H9 (cell line): ENCODE measurements at regions not wholly inside any gene's neighbourhood (a gene's known extent, or its start where the extent isn't known, plus 50 kb on each side); places are given as distances from the start of the nearest gene placed in this dataset.

ENCODE experiments used
- DNase-seq: peaks from one replicate; pipeline ENCODE4 v3.0.0-alpha.2; 2017
- H2AFZ ChIP-seq: one replicate; pipeline ENCODE4 v1.6.1; 2013; ENCODE audit warnings: mild to moderate bottlenecking, low read length, control low read depth, moderate library complexity
- H2AK5ac ChIP-seq: 2 replicates; pipeline ENCODE4 v1.6.1; 2013; ENCODE audit warnings: low read length, control low read depth, mixed read lengths; ENCODE audit not compliant: insufficient read length
- H2BK120ac ChIP-seq: one replicate; pipeline ENCODE4 v1.6.1; 2013; ENCODE audit warnings: low read depth, mild to moderate bottlenecking, low read length, control low read depth, inconsistent platforms; ENCODE audit not compliant: poor library complexity, severe bottlenecking
- H2BK12ac ChIP-seq: 2 replicates; pipeline ENCODE4 v1.6.1; 2013; ENCODE audit warnings: low read length, control low read depth, mixed read lengths, low read depth; ENCODE audit not compliant: insufficient read length
- H2BK15ac ChIP-seq: 2 replicates; pipeline ENCODE4 v1.6.1; 2013; ENCODE audit warnings: low read depth, low read length, control low read depth
- H2BK20ac ChIP-seq: one replicate; pipeline ENCODE4 v1.6.1; 2013; ENCODE audit warnings: low read depth, mild to moderate bottlenecking, low read length, control low read depth, inconsistent platforms; ENCODE audit not compliant: poor library complexity, severe bottlenecking
- H2BK5ac ChIP-seq: 2 replicates; pipeline ENCODE4 v1.6.1; 2013; ENCODE audit warnings: low read length, control low read depth, mixed read lengths; ENCODE audit not compliant: insufficient read length
- H3K14ac ChIP-seq: 2 replicates; pipeline ENCODE4 v1.6.1; 2013; ENCODE audit warnings: low read length, control low read depth; ENCODE audit not compliant: insufficient read depth
- H3K18ac ChIP-seq: 2 replicates; pipeline ENCODE4 v1.6.1; 2013; ENCODE audit warnings: low read depth, mild to moderate bottlenecking, mixed read lengths, low read length, control low read depth; ENCODE audit not compliant: insufficient read length
- H3K23ac ChIP-seq: 2 replicates; pipeline ENCODE4 v1.6.1; 2013; ENCODE audit warnings: low read length, control low read depth, mixed read lengths, low read depth; ENCODE audit not compliant: insufficient read length
- H3K23me2 ChIP-seq: 2 replicates; pipeline ENCODE4 v1.6.1; 2013; ENCODE audit warnings: low read depth, mild to moderate bottlenecking, mixed read lengths, low read length, control low read depth; ENCODE audit not compliant: insufficient read length, poor library complexity, severe bottlenecking
- H3K27ac ChIP-seq: 2 replicates; pipeline ENCODE4 v1.5.1; 2013; ENCODE audit warnings: low read length, control low read depth, mixed read lengths, low read depth; ENCODE audit not compliant: insufficient read length
- H3K27me3 ChIP-seq: 2 replicates; pipeline ENCODE4 v1.6.1; 2013; ENCODE audit warnings: low read length, control low read depth, inconsistent platforms; ENCODE audit not compliant: insufficient read depth
- H3K4ac ChIP-seq: 2 replicates; pipeline ENCODE4 v1.6.1; 2013; ENCODE audit warnings: low read depth, mild to moderate bottlenecking, control low read depth, inconsistent platforms, low read length, moderate library complexity
- H3K4me1 ChIP-seq: 2 replicates; pipeline ENCODE4 v1.6.1; 2013; ENCODE audit warnings: low read length, control low read depth, inconsistent platforms; ENCODE audit not compliant: insufficient read depth
- H3K4me2 ChIP-seq: 2 replicates; pipeline ENCODE4 v1.6.1; 2013; ENCODE audit warnings: low read length, control low read depth, mixed read lengths; ENCODE audit not compliant: insufficient read length, insufficient read depth
- H3K56ac ChIP-seq: 2 replicates; pipeline ENCODE4 v1.6.1; 2013; ENCODE audit warnings: low read depth, mild to moderate bottlenecking, mixed read lengths, low read length, control low read depth; ENCODE audit not compliant: insufficient read length
- H3K79me1 ChIP-seq: 2 replicates; pipeline ENCODE4 v1.6.1; 2013; ENCODE audit warnings: low read depth, mild to moderate bottlenecking, moderate library complexity, low read length, control low read depth, inconsistent platforms; ENCODE audit not compliant: insufficient read depth, poor library complexity, severe bottlenecking
- H3K79me2 ChIP-seq: 2 replicates; pipeline ENCODE4 v1.6.1; 2013; ENCODE audit warnings: low read length, control low read depth, inconsistent platforms; ENCODE audit not compliant: insufficient read depth
- H3K9ac ChIP-seq: 2 replicates; pipeline ENCODE4 v1.6.1; 2013; ENCODE audit warnings: low read length, control low read depth, mixed read lengths; ENCODE audit not compliant: insufficient read length; ENCODE audit errors: extremely low read depth
- H3K9me3 ChIP-seq: one replicate; pipeline ENCODE4 v1.6.1; 2013; ENCODE audit warnings: low read depth, low read length, inconsistent platforms; ENCODE audit not compliant: control insufficient read depth
- H3T11ph ChIP-seq: one replicate; pipeline ENCODE4 v1.6.1; 2013; ENCODE audit warnings: mild to moderate bottlenecking, low read length, control low read depth, inconsistent platforms
- H4K20me1 ChIP-seq: one replicate; pipeline ENCODE4 v1.6.1; 2013; ENCODE audit not compliant: control insufficient read depth, insufficient read length, insufficient read depth
- H4K5ac ChIP-seq: 2 replicates; pipeline ENCODE4 v1.6.1; 2013; ENCODE audit warnings: low read depth, mild to moderate bottlenecking, mixed read lengths, low read length, control low read depth; ENCODE audit not compliant: insufficient read length
- H4K8ac ChIP-seq: replicated peaks from 2 replicates; pipeline ENCODE4 v1.6.1; 2013; ENCODE audit warnings: low read length, control low read depth, mixed read lengths, low read depth; ENCODE audit not compliant: insufficient read length
- H4K91ac ChIP-seq: 2 replicates; pipeline ENCODE4 v1.6.1; 2013; ENCODE audit warnings: low read depth, mild to moderate bottlenecking, moderate library complexity, mixed read lengths, low read length, control low read depth; ENCODE audit not compliant: insufficient read length
- H3K27ac Mint-ChIP-seq, 3 experiments: 2 replicates in 2 of 3; 3 replicates in 1 of 3; pipeline ENCODE4 v1.8.0; 2020 to 2021; ENCODE audit warnings: mixed read lengths in 3 of 3, mild to moderate bottlenecking in 1 of 3, moderate library complexity in 1 of 3
- H3K27me3 Mint-ChIP-seq: 2 replicates; pipeline ENCODE4 v1.8.0; 2021; ENCODE audit warnings: low read depth, mild to moderate bottlenecking, moderate library complexity, mixed read lengths
- H3K36me3 Mint-ChIP-seq, 3 experiments: 2 replicates in 2 of 3; 3 replicates in 1 of 3; pipeline ENCODE4 v1.8.0; 2020 to 2021; ENCODE audit warnings: low read depth in 3 of 3, mixed read lengths in 3 of 3; ENCODE audit not compliant: insufficient read depth in 1 of 3
- H3K4me1 Mint-ChIP-seq, 2 experiments: 2 replicates each; pipeline ENCODE4 v1.8.0; 2020; ENCODE audit warnings: mixed read lengths in 2 of 2
- H3K4me3 Mint-ChIP-seq, 2 experiments: 2 replicates in 1 of 2; 3 replicates in 1 of 2; pipeline ENCODE4 v1.8.0; 2020 to 2021; ENCODE audit warnings: mild to moderate bottlenecking in 2 of 2, mixed read lengths in 2 of 2, moderate library complexity in 1 of 2
- H3K9me3 Mint-ChIP-seq, 2 experiments: 2 replicates in 1 of 2; 3 replicates in 1 of 2; pipeline ENCODE4 v1.8.0; 2020; ENCODE audit warnings: mild to moderate bottlenecking in 2 of 2, mixed read lengths in 2 of 2, moderate library complexity in 1 of 2
- WGBS: extraction: QIAGEN DNeasy Blood & Tissue Kit; methylation state at CpG from one replicate; pipeline ENCODE4 v1.1.7; 2013; ENCODE audit warnings: missing lambda C conversion rate, low lambda C conversion rate, mixed read lengths; ENCODE audit not compliant: insufficient read length; ENCODE audit errors: extremely low coverage; 5-methylcytosine and 5-hydroxymethylcytosine counted together
- TF ChIP-seq, protein P1 (sequence below): fragments of 200-600 bp; sonication (generic); conservative IDR thresholded peaks from 3 replicates; pipeline ENCODE4 v1.8.0; 2021; ENCODE audit warnings: antibody characterized with exemption, mild to moderate bottlenecking

- Histone ChIP-seq H3K18ac (no peak overlapping the region), H3K14ac (no peak overlapping the region), H3K79me1 (no peaks in the 10 kb centered on the region), H3K27me3 (no peaks in the 10 kb centered on the region), H3K23me2 (no peaks in the 10 kb centered on the region), H3K9me3 (no peaks in the 10 kb centered on the region), H3K27ac (no peak overlapping the region), H3K56ac (no peak overlapping the region), H3K9ac (no peak overlapping the region), H2BK15ac (no peak overlapping the region), H3K4me2 (no peak overlapping the region), H3K4ac (no peak overlapping the region), H3K79me2 (no peaks in the 10 kb centered on the region), H2BK20ac (no peak overlapping the region), H2BK12ac (no peak overlapping the region), H2BK120ac (no peak overlapping the region), H4K8ac (no peak overlapping the region), H4K20me1 (no peaks in the 10 kb centered on the region), H2BK5ac (no peak overlapping the region), H2AK5ac (no peak overlapping the region), H4K5ac (no peak overlapping the region), H3T11ph (no peak overlapping the region), H4K91ac (no peak overlapping the region), H3K23ac (no peak overlapping the region), H3K4me1 (no peaks in the 10 kb centered on the region), H2AFZ (no peak overlapping the region)
- peaks cover 0 to 2% of the 10 kb centered on the region in 2 experiments; a peak in 1 of 5 replicates for H3K9me3 Mint-ChIP-seq
- no peak overlapping the region for H3K4me3 Mint-ChIP-seq
- H3K36me3 Mint-ChIP-seq, result no peaks in the 10 kb centered on the region
- no peak overlapping the region for H3K27ac Mint-ChIP-seq
- H3K4me1 Mint-ChIP-seq, result peaks cover 2 to 3% of the 10 kb centered on the region in 2 experiments; a peak in 3 of 4 replicates
- no CpG with 5 or more reads among the region's 3 CpGs for whole genome bisulfite sequencing
- TF ChIP-seq, protein P1, sequence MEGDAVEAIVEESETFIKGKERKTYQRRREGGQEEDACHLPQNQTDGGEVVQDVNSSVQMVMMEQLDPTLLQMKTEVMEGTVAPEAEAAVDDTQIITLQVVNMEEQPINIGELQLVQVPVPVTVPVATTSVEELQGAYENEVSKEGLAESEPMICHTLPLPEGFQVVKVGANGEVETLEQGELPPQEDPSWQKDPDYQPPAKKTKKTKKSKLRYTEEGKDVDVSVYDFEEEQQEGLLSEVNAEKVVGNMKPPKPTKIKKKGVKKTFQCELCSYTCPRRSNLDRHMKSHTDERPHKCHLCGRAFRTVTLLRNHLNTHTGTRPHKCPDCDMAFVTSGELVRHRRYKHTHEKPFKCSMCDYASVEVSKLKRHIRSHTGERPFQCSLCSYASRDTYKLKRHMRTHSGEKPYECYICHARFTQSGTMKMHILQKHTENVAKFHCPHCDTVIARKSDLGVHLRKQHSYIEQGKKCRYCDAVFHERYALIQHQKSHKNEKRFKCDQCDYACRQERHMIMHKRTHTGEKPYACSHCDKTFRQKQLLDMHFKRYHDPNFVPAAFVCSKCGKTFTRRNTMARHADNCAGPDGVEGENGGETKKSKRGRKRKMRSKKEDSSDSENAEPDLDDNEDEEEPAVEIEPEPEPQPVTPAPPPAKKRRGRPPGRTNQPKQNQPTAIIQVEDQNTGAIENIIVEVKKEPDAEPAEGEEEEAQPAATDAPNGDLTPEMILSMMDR, result no peak
- DNase-seq, result no peak
- H3K27me3 Mint-ChIP-seq, result no peaks in the 10 kb centered on the region
Measured at GRCh38 chr9:19914044-19914443, 125.2 kb upstream of the SLC24A2 start.
